Neural cell (in vitro differentiated cells): ENCODE measurements at regions not wholly inside any gene's neighbourhood (a gene's known extent, or its start where the extent isn't known, plus 50 kb on each side); places are given as distances from the start of the nearest gene placed in this dataset.

Experiments used
- H2AFZ ChIP-seq: fragments of 200-600, 300-800 bp; sonication (generic), shearing (Covaris generic); 2 replicates; pipeline ENCODE4 v1.6.0; 2014; ENCODE audit warnings: low read depth, mild to moderate bottlenecking, antibody characterized with exemption, low read length, moderate library complexity
- H3F3A ChIP-seq: fragments of 200-600 bp; shearing (Covaris generic); 2 replicates; pipeline ENCODE4 v1.6.1; 2016; ENCODE audit warnings: mild to moderate bottlenecking, moderate library complexity, mixed read lengths, antibody characterized with exemption, low read length; ENCODE audit not compliant: insufficient read depth, poor library complexity, severe bottlenecking
- H3K27ac ChIP-seq: fragments of 200-600, 300-800 bp; sonication (generic), shearing (Covaris generic); 2 replicates; pipeline ENCODE4 v1.5.1; 2014; ENCODE audit warnings: mild to moderate bottlenecking, low read length, moderate library complexity
- H3K27me3 ChIP-seq: fragments of 300-800, 200-600 bp; sonication (generic), shearing (Covaris generic); 2 replicates; pipeline ENCODE4 v1.6.0; 2014; ENCODE audit warnings: mild to moderate bottlenecking, low read depth, low read length, moderate library complexity; ENCODE audit not compliant: insufficient read depth
- H3K36me3 ChIP-seq: fragments of 300-800, 200-600 bp; sonication (generic), shearing (Covaris generic); 2 replicates; pipeline ENCODE4 v1.5.1; 2014; ENCODE audit warnings: mild to moderate bottlenecking, antibody characterized with exemption, low read length, moderate library complexity; ENCODE audit not compliant: insufficient read depth
- H3K4me2 ChIP-seq: fragments of 300-800, 200-600 bp; sonication (generic), shearing (Covaris generic); 2 replicates; pipeline ENCODE4 v1.6.0; 2014; ENCODE audit warnings: mild to moderate bottlenecking, low read length
- H3K4me3 ChIP-seq: fragments of 300-800, 200-600 bp; sonication (generic), shearing (Covaris generic); 2 replicates; pipeline ENCODE4 v1.5.1; 2014; ENCODE audit warnings: mild to moderate bottlenecking, low read length, moderate library complexity
- H3K79me2 ChIP-seq: fragments of 200-600 bp; shearing (Covaris generic); replicated peaks from 2 replicates; pipeline ENCODE4 v1.6.0; 2014; ENCODE audit warnings: mild to moderate bottlenecking, low read length, moderate library complexity; ENCODE audit not compliant: insufficient read depth
- H3K9ac ChIP-seq: fragments of 300-800, 200-600 bp; sonication (generic), shearing (Covaris generic); 2 replicates; pipeline ENCODE4 v1.6.1; 2016; ENCODE audit warnings: mild to moderate bottlenecking, low read length, mixed read lengths
- H3K9me2 ChIP-seq: fragments of 200-600 bp; shearing (Covaris generic); 2 replicates; pipeline ENCODE4 v1.6.1; 2016; ENCODE audit warnings: mild to moderate bottlenecking, low read length, mixed read lengths; ENCODE audit not compliant: insufficient read depth
- H3K9me3 ChIP-seq: fragments of 200-600, 300-800 bp; sonication (generic), shearing (Covaris generic); 2 replicates; pipeline ENCODE4 v1.6.1; 2016; ENCODE audit warnings: mild to moderate bottlenecking, mixed run types, low read length, moderate library complexity, mixed read lengths
- H4K20me1 ChIP-seq: fragments of 200-600 bp; shearing (Covaris generic); 2 replicates; pipeline ENCODE4 v1.6.1; 2016; ENCODE audit warnings: mild to moderate bottlenecking, mixed run types; ENCODE audit not compliant: insufficient read depth
- CTCF ChIP-seq: fragments of 450-650 bp; IDR thresholded peaks from 2 replicates; pipeline ENCODE4 v1.5.1; 2014; ENCODE audit warnings: antibody characterized with exemption, mild to moderate bottlenecking, moderate library complexity; ENCODE audit not compliant: poor library complexity, severe bottlenecking
- EP300 ChIP-seq: fragments of 450-650 bp; conservative IDR thresholded peaks from 2 replicates; pipeline ENCODE4 v1.6.1; 2014; ENCODE audit warnings: antibody characterized with exemption, mild to moderate bottlenecking, moderate library complexity; ENCODE audit not compliant: poor library complexity, severe bottlenecking
- EZH2 ChIP-seq: fragments of 200-600, 300-800 bp; shearing (Covaris generic), sonication (generic); IDR thresholded peaks from 2 replicates; pipeline ENCODE4 v1.6.1; 2014; ENCODE audit warnings: antibody characterized with exemption, low read length, borderline replicate concordance, mild to moderate bottlenecking; ENCODE audit not compliant: insufficient read depth, poor library complexity, severe bottlenecking
- MXI1 ChIP-seq: fragments of 450-650 bp; conservative IDR thresholded peaks from 2 replicates; pipeline ENCODE4 v1.6.1; 2014; ENCODE audit warnings: antibody characterized with exemption, mild to moderate bottlenecking; ENCODE audit not compliant: poor library complexity, severe bottlenecking
- POLR2AphosphoS5 ChIP-seq: IDR thresholded peaks from 2 replicates; pipeline ENCODE4 v1.6.1; 2012
- RAD21 ChIP-seq: fragments of 450-650 bp; conservative IDR thresholded peaks from 2 replicates; pipeline ENCODE4 v1.6.1; 2014; ENCODE audit warnings: antibody characterized with exemption, mild to moderate bottlenecking, moderate library complexity
- REST ChIP-seq: IDR thresholded peaks from 2 replicates; pipeline ENCODE4 v1.6.1; 2012; ENCODE audit warnings: borderline replicate concordance
- SMC3 ChIP-seq: fragments of 450-650 bp; conservative IDR thresholded peaks from 2 replicates; pipeline ENCODE4 v1.6.1; 2014; ENCODE audit warnings: antibody characterized with exemption, mild to moderate bottlenecking, moderate library complexity; ENCODE audit not compliant: poor library complexity
- TAF1 ChIP-seq: IDR thresholded peaks from 2 replicates; pipeline ENCODE4 v1.6.1; 2012; ENCODE audit warnings: low read depth

GRCh38 chr14:48735607-48736006 lies 850.6 kb downstream of the RPS29 start:
- no peak overlapping the region for H3K27ac ChIP-seq
- H3K9me3 ChIP-seq: peaks cover 5% of the 10 kb centered on the region
- H3K9me2 ChIP-seq: no peaks in the 10 kb centered on the region
- no peak overlapping the region for H3K9ac ChIP-seq
- H3K79me2 ChIP-seq: no peaks in the 10 kb centered on the region
- no peaks in the 10 kb centered on the region for H3K27me3 ChIP-seq
- H4K20me1 ChIP-seq: no peaks in the 10 kb centered on the region
- no peak for TF ChIP-seq MXI1
- no peak overlapping the region for H3K4me2 ChIP-seq
- H3K36me3 ChIP-seq: no peaks in the 10 kb centered on the region
- no peaks in the 10 kb centered on the region for H3F3A ChIP-seq
- H3K4me3 ChIP-seq: no peak overlapping the region
- no peak overlapping the region for H2AFZ ChIP-seq

GRCh38 chr14:48731260-48731659 lies 854.9 kb downstream of the RPS29 start:
- TF ChIP-seq MXI1 (no peak), EZH2 (no peak), EP300 (no peak), SMC3 (no peak), REST (no peak), RAD21 (no peak), TAF1 (no peak), POLR2AphosphoS5 (no peak), CTCF (no peak)
- Histone ChIP-seq H2AFZ (no peak overlapping the region), H4K20me1 (no peaks in the 10 kb centered on the region), H3K9me2 (no peaks in the 10 kb centered on the region), H3K27me3 (no peaks in the 10 kb centered on the region), H3K4me3 (no peak overlapping the region), H3K36me3 (no peaks in the 10 kb centered on the region), H3K79me2 (no peaks in the 10 kb centered on the region), H3K9me3 (peaks cover 5% of the 10 kb centered on the region), H3K4me2 (no peak overlapping the region), H3F3A (no peaks in the 10 kb centered on the region), H3K9ac (no peak overlapping the region), H3K27ac (no peak overlapping the region)

GRCh38 chr14:48726080-48726642 lies 860.0 kb downstream of the RPS29 start:
- no peaks in the 10 kb centered on the region for H3K36me3 ChIP-seq
- TF ChIP-seq SMC3 (no peak), POLR2AphosphoS5 (no peak), MXI1 (no peak), TAF1 (no peak), RAD21 (no peak), CTCF (no peak), REST (no peak), EP300 (no peak), EZH2 (no peak)
- H3K27me3 ChIP-seq: no peaks in the 10 kb centered on the region
- no peaks in the 10 kb centered on the region for H3F3A ChIP-seq
- H3K27ac ChIP-seq: no peak overlapping the region
- H4K20me1 ChIP-seq: no peaks in the 10 kb centered on the region
- no peak overlapping the region for H3K4me3 ChIP-seq
- H3K9ac ChIP-seq: no peak overlapping the region
- H3K9me2 ChIP-seq: no peaks in the 10 kb centered on the region
- H2AFZ ChIP-seq: no peak overlapping the region
- no peaks in the 10 kb centered on the region for H3K9me3 ChIP-seq
- no peaks in the 10 kb centered on the region for H3K79me2 ChIP-seq
- H3K4me2 ChIP-seq: no peak overlapping the region
